ENCODE measurements at regions not wholly inside any gene's neighbourhood (a gene's known extent, or its start where the extent isn't known, plus 50 kb on each side); places are given as distances from the start of the nearest gene placed in this dataset.
"Not testable (repeated sequence)": the region's sequence is repeated elsewhere in the genome, so short reads cannot be mapped to it uniquely, and the experiment has no call there.

DNA sequence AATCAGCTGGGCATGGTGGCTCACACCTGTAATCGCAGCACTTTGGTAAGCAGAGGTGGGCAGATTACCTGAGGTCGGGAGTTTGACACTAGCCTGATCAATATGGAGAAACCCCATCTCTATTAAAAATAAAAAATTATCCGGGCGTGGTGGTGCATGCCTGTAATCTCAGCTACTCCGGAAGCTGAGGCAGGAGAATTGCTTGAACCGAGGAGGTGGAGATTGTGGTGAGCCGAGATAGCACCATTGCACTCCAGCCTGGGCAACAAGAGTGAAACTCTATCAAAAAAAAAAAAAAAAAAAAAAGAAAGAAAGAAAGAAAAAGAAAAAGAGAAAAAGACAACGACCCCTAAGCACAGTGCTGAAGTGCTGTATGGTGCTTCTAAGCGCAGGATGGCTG is 280.6 kb upstream of the MAF start:
- not testable (repeated sequence) for DNase-seq

DNA sequence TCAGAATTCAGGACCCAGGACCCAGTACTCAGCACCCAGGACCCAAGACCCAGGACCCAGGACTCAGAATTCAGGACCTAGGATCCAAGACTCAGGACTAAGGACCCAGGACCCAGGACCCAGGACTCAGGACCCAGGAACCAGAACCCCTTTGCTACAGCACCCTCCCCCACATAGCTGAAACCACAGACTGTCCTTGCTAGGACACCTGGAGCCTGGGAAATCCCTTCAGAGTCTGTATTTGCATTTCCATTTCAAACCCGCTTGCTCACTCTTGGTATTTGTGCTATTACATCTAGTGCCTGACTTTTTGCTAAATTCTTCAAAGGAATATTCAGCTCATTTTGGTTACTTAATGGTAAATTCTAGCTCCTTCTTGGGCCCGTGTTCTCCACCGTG is 275.8 kb upstream of the MAF start:
- DNase-seq, result no peak

DNA sequence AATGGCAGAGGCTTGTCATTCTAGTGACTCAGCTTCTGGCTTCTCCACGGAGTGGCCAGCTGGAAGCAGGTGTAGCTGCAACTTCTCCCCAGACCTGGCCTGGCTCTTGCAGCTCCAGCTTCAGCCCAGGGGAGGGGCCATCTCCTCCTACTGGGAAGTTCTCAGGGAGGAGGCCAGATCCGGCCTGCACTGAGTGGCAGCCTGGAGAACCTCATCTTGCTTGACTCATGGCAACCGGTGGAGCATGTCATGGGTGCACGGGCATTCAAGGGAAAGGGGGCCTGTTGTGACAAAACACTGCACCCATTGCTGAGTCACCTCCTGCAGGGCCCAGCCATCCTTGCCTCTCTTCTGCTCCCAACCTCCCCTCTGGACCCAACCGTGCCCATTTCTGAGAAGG is 273.9 kb upstream of the MAF start:
- no peak for DNase-seq

DNA sequence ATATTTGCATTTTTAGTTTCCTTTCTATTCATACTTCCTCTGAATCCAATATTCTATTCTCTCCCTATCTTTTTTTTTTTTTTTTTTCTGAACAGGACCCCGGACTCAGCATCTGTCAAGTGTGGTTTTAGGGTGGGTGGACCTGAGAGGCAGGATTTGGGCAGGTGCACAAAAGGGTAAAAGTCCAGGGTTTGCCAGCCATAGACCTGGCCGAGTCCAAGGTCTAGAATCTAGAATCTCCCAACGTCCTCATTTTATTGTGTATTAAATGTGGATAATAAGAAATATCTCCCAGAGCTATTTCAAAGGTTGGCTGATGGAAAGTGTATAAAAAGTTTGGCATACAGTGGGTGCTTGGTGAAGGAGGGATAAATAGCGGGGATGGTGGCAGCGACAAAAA is 273.3 kb upstream of the MAF start:
- DNase-seq, result no peak

DNA sequence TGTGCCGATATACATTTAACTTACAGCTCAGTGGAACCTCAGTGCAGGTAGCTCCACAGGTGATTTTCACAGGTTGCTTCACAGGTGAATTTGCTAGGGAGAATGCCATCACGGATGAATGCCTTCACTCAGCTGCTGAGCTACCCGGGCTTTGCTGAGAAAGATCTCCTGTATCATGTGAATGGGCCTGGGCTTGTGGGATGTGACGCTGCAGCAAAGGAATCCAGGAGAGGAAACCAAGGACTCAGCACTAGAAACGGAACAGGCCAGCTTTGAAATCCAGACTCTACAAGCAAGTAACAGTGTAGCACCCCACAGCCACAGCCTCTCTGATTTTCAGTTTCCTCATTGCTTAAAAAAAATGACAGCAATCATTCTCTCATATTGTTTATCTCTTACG is 271.4 kb upstream of the MAF start:
- no peak for DNase-seq

DNA sequence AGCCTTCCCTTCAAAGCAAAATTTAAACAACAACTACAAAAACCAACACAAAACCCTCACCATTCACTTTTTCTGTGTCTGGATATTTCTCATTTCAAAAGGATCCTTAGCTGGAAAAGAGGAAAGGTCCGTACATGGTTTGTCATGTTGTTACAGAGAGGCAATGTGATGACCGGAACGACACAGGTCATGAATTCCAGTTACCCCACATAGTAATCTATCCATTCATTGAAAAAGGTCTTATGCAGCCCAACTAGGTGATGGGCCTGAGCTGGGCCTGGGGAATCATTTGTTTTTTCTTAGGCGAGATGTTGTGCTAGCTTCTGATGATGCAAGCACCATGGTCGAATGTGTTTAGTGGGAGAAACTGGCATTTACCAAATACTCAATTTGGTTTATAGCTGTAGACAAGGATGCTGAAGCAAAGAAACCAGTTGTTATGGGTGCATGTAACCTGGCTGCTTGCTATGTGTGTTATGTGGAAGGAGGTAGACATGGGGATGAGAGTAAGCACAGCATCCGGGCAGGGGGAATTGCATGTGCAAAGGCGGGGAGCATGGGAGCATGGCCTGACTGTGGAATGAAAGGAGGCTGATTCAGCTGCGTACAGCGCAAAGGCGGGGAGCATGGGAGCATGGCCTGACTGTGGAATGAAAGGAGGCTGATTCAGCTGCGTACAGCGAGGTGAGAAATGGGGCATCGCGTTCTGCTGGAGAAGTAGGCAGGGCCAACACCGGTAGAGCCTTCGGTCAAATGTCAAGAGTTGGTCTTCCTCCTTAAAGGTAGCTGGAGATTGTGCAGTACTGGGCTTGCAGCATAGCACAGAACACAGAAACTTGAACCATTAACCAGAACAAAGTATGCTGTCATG is 269.7 kb upstream of the MAF start:
- DNase-seq, result no peak

DNA sequence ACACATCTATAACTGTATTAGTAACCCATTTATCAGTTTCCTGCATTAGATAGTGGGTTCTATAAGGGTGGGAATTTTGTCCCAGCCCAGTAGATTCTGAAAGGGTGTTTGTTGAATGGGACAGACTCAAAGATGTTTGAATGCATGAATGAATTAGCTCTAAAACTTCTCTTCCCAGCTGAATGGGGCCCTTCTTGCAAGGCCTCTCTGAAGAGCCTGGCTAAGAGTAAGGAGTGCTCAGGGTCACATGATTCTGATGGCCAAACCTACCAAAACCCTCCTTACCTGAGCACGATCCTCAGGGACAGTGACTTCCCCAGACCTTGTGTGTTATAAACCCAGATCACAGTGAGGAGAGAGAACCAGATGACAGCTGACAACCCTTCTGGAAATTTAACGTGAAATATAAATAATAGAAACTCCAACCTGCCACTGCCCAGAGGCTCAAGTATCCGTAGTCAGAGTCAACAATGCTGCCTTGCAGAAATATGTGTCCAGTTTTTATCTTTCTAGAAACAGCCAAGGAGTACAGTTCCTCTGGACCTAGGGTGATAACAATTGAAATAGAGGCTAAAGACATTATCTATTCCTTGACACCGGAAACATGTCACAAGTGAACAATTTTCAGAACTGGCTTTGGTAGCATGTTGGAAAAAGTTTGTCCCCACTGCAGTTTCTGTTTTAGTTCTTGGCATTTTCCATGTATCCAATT is 268.9 kb upstream of the MAF start:
- DNase-seq, result no peak

DNA sequence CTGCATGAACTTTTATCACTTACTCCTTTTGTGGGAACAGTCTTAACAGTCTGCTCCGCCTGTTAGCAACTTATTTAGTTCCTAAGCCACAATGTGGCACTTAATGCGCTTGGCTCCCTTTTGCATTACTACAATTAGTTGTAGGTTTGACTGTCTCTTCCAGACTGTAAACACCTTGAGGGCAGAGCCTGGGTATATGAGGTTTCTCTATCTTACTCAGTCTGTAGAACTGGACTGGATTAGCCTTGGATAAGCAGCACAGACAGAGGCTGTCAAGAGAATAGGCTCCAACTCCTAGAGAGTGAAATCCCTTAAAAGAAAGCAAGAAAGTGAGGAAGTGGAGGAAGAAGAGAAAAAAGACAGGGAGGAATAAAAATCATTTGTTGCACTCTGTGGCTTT is 268.3 kb upstream of the MAF start:
- DNase-seq, result no peak

DNA sequence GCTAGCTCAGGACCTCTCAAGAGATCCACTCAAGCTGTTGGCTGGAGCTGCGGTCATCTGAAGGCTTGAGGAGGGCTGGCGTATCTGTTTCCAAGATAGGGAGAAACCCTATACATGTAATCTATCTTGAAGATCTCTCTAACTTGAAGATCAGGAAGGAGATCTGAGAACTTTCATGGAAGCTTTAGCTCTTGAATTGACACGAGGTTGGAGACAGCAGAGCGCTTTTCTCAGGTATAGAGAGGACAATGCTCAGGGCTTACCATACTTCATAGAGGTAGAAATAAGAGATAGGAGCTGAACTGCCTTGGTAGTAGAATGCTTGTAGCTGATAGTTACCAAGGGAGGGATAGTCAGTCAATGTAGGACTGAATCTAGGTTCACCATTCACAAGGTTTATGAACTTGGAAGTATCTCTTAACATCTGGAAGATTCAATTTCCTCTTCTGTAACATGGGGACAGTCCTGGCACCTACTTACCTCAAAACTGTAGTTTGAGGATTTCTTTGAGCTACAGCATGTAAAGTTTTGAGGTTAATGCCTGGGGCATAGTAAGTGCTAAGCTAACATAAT is 267.0 kb upstream of the MAF start:
- DNase-seq, result no peak

DNA sequence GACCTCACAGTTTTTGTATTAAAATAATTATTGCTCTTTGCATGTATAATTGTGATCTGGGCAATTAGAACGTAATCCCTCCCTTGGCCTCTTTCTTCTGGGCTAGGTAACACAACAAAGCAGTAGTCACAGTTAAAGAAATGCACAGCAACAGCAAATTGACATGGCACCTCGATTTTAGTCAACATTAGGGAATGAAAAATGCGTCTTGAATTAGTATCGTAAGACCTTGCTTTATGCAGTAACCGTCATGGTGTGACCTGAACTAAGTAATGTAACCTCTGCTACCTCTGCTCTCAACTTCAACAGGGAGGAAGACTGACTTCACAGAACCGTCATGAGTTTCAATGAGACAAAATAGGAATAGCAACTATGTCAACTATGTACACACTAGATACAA is 265.4 kb upstream of the MAF start:
- no peak for DNase-seq

DNA sequence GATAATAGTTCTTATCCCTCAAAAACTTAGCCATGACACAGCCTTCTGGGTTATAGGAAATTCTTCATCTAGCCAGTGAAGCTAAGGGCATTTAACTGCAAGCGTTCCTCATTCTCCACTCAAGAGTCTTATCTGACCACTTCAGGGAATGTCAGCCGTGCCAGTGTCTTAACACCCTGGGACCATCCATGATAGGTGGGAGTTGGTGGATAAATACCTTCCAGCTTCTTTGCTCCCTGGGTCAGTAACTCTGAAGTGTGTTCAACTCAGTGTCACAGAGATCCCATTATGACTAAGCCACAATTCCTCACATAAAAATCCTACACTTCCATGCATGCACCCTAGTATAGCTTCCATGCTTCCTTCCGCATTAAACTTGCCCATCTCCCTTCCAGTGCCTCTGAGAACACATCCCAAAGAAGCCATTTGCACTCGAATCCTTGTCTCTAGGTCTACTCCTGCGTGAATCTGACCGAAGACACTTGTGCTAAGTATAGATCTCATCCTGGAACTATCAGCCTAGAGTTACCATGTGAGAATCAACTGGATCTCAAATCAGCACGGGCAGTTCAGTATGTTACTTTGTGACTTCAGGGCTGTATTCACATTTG is 264.3 kb upstream of the MAF start:
- DNase-seq, result no peak

DNA sequence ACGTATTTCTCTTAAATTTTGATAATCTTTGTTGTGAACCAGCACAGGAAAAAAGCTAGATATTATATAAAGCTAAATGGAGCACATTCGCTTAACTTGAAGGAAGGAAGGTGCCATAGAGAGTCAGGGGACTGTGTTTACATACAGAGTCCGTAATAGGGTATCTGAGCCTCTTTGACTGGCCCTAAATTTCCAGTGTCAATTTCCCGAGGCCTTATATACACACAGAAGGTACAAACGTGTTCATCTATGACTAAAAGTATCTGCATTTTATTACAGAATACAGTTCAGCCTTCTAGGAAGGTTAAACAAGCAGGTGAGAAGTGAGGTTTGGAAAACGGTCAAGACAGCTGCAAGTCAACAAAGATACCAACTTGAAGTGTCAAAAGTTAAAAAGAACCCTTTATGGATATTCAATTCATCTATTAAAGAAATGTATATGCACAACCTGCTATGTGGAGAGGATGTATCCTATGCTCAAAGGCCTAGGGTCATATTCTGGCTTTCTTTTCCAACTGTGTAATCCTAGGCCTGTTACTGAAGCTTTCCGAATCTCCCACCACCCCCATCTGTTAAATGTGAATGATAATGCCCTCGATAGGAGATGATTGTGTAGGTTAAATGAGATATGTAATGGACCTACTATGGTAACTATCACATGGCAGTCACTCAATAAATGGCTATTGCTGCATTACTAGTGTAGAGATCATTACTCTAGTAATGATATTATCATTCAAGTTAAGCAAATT is 263.7 kb upstream of the MAF start:
- no peak for DNase-seq

DNA sequence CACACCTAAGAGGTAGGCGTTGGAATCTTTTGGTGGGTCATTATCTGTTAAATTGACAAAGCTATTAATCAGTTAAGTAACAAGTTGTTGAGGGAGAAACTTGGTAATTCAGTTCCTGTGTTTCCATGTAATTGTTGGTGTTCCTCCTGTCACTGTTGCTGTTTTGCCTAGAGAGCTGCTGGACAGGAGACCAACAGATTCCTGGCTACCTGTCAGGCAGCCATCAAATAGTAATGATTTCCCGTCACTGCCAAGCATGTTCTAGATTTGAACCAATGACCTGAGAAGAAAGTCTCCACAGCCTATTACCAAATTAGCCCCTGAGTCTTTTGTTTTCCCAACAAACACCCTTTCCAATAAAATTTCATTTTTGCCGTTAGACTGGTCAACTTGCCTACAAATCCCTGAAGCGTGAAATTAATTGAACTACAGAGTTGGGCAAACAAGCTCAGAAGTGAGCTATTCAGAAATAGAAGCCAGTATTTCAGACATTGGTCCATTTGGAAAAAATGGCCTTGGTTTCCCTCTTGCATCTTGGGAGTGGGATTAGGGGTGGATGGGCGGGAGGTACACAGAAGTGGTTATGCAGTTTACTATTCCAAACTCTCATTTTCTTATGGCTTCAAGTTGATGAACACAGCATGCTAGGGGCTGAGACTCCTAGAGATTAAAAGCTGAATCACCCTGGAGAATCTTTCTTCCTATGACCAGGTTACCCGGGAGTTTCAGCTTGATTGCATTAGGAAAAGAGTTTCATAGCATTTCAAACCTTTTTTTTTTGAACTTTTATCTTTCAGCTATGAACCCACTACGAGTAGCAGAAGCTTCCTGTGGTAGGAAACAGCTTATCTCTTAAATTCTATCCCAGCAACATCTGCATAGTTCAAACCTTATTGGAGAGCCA is 262.8 kb upstream of the MAF start:
- no peak for DNase-seq

DNA sequence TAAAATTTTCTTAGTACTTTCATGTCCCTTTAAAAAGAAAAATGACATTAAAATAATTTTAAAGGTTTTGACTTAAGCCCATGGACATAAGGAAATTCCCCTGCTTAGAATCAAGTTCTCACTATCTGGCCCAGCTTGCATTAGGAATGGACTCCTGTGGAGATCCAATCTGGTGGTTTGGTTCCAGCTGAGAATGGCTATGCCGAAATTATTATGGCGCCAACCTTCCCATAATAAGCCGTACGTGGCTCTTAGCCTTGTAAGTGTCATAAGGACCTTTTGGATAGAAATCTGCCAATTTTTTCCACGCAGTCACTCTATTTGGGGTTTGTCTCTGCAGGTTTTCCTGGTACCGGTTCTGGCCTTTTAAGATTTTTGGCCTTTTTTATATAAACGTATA is 262.1 kb upstream of the MAF start:
- DNase-seq, result no peak

DNA sequence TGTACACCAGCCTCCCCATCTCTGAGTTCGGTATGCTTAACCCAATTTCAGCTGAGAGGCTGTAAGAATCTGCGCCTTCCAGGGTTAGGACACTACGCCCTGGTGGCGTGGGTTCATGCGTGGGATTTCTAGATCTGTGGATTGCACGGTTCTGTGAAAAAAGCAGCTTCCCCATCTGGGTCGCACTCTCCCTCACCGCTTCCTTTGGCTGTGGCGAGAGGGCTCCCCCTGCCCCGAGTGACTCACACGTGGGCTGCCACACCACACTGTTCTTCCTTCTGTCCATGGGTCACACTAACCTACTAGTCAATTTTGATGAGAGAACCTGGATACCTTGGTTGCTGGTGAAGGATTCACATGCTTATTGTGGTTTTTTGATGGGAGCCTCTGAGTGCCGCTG is 256.0 kb upstream of the MAF start:
- no peak for DNase-seq

DNA sequence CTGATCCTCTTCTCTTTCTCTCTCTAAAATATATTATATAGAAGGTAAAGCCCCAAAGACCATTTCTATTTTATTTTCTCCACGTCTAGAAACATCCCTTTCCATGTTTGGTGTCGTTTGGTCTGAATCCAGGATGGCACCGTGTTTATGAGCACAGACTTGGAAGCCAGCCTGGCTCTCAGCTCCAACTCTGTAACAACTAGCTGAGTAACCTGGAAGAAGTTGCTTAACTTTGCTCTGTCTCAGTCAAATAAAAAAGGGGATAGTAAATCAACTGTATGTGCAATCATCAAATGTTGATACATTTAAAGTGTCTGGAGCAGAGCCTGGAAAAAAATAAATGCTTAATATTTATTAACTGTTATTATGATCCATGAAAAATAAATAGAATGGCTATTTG is 249.8 kb upstream of the MAF start:
- no peak for DNase-seq

DNA sequence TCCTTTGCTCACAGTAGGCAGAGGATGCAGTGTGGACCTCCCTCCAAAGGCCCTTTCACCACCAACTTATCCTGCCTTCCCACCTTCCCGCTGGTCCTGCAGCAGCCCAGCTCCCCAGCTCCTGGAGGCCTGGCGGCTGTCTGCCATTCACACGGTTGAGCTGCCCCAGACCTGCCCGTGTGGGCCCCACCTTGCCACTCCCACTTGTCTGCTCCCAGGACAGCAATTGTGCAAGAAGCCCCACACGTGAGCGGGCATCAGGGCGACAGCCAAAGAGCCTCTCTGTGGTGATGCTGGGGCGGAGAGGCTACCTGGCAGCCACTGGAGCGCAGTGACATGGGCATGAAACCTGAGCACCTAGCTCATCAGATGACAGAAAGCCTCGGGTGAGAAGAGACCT is 248.6 kb upstream of the MAF start:
- no peak for DNase-seq

DNA sequence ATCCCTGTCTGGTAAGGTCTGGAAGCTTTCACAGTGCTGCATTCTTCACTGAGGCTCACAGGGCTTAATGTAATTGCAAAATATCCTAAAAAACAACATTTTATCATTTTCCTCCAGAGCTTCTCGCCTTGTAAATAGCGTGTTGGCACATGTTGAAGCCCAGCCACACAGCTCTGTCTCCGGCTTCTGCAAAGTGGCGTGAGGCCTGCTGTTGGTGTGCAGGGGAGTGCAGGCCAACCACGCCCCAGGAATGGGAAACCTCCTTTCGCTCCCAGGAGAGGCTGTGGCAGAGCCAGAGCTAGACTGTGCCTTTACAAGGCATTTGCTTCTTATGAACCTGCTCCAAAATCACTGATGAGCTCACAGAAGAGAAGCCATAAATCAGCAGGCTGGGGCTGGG is 248.2 kb upstream of the MAF start:
- no peak for DNase-seq

DNA sequence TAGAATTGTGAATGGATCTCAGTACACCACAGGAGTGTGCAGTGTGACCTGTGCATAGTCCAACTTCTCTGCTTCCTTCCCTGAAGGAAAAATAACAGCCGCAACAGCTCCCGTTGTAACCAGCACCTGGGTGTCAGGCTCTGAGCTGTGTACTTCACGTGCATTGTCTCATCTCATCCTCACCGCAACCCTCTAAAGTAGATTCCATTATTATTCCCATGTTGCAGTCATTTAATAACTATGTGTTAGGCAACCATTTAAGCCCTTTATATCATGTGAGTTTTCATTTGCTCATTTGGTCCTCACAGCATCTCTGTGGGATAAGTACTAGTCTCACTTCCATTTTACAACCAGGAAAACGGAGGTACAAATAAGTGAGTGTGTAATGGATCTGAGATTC is 247.0 kb upstream of the MAF start:
- DNase-seq, result no peak

DNA sequence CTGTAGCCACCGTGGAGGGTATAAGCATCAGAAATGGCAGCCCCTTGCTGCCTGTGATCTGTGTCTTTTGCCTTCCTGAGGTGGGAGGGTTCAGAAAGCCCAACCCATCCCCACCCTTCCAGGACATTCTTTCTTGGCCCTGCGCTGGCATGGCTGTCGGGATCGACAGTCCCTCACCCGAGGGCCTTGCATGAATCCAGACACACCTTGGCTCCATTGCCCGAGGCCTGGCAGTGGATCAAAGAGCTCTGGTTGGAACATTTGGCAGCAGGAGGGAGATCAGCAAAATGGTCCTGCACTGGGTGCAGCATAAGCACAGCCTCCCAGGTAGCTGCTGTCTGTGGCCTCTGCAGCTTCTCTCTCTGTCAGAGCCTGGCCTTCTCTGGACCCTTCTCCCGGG is 246.6 kb upstream of the MAF start:
- DNase-seq, result no peak

DNA sequence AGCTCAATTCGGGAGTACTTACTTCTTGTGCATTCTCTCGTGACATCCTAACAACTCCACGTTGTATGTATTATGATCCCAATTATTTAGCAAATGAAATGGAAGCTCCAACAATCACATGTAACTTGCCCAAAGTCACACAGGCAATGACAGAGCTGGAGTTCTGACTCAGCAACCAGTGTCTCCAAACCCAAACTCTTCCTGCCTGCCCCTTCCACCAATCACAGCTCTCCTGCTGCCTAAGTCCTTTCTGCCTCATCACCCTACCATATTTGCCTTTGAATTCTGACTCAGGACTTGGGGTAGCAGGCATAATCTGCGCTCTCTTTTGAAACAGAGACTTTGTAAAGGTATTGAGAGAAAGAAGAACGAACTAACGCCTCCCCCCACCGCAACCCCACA is 245.2 kb upstream of the MAF start:
- DNase-seq, result no peak

Measured in KG1 (cell line).